A673 (cell line): ENCODE measurements at regions not wholly inside any gene's neighbourhood (a gene's known extent, or its start where the extent isn't known, plus 50 kb on each side); places are given as distances from the start of the nearest gene placed in this dataset.

Experiments used
- CTCF ChIP-seq: fragments of 300-800, 200-600 bp; sonication (generic); conservative IDR thresholded peaks from 2 replicates; pipeline ENCODE4 v1.5.1; 2017; ENCODE audit warnings: low read depth, mild to moderate bottlenecking, antibody characterized with exemption, low read length, moderate library complexity, mixed read lengths
- EZH2 ChIP-seq: fragments of 200-600 bp; sonication (generic); IDR thresholded peaks from 2 replicates; pipeline ENCODE4 v1.6.1; 2017; ENCODE audit warnings: borderline replicate concordance, low read depth, mild to moderate bottlenecking, mixed read lengths, antibody characterized with exemption, low read length; ENCODE audit not compliant: poor library complexity, severe bottlenecking

GRCh38 chr7:70872188-70872587 is 259.8 kb upstream of the GALNT17 start:
- no peak for TF ChIP-seq CTCF
- no peak for TF ChIP-seq EZH2
